ENCODE measurements at regions not wholly inside any gene's neighbourhood (a gene's known extent, or its start where the extent isn't known, plus 50 kb on each side); places are given as distances from the start of the nearest gene placed in this dataset.

GRCh38 chr2:16173893-16174692 is 233.7 kb downstream of the MYCN start:
- no peak for DNase-seq

DNA sequence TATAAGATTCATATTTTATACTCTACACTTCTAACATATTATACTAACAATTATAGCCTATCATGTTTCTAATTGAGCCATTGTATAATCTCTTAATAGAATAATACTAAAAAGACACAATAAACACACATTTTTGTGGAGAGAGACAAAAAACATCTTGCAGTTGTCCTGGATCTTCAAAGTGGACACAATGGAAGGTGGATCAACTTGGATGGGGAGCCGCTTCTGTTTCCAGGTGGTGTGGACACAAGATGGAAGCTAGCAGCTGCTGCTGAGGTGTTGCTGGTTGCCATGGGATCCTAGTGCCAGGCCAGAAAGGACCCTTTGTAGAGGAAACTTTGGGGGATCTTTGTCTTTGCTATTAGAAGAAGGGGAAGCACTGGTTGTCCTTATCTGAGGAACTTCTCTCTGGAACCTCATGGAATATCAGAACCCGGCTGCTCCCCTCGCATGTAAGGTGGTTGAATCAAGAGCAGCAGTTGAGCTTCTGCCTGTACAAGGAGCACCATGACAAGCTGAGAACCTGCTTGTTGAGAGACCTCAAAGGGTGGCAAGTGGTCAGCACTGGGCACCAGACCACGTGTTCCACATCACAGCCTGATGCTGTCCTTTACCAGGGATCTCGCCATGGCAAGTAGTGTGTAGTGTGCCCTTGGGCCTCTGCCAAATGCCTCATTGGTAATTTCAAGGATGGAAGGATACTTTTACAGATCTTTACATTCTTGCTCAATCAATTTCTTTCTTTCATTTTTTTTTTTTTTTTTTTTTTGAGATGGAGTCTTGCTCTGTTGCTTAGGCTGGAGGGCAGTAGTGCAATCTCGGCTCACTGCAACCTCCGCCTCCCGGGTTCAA is 232.2 kb downstream of the MYCN start:
- DNase-seq = no peak

- DNase-seq = no peak
These were observed 231.1 kb downstream of the MYCN start for GRCh38 chr2:16171425-16171920.

GRCh38 chr2:16170675-16171424 is 230.5 kb downstream of the MYCN start:
- no peak for DNase-seq

DNA sequence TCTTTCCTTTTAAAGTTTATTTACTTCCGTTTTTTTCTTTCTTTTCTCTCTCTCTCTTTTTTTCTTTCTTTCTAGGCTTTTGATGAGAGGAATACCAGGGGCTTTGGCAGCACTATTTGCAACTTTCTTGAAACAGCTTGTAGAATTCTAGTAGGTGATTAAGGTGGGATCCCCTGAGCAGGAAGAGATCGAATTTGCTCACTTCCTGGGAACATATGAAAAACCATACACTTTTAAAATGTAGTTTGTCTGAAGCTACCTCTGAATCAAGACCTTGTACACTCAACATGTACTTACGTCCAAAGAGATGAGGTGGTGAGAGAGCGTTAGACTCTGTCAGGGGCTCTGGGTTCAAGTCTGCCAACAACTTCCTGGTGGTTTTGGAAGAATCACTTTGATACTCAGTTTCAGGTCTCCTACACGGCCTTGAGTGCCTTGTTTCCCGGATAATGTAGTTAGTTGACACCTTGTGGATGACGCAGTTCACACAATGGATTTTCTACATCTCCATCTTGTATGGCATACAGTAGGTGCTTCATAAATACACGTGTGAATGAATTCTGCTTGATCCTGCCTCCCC is 229.1 kb downstream of the MYCN start:
- no peak for DNase-seq

- DNase-seq = no peak
These were observed 228.3 kb downstream of the MYCN start for GRCh38 chr2:16168506-16169264.

- DNase-seq = no peak
These were observed 227.6 kb downstream of the MYCN start for GRCh38 chr2:16167870-16168426.

GRCh38 chr2:16167451-16167861 is 227.1 kb downstream of the MYCN start:
- DNase-seq = no peak

GRCh38 chr2:16166327-16166981 is 226.1 kb downstream of the MYCN start:
- DNase-seq = no peak

- no peak for DNase-seq
These were observed 225.4 kb downstream of the MYCN start for GRCh38 chr2:16165518-16166326.

- no peak for DNase-seq
These were observed 222.2 kb downstream of the MYCN start for GRCh38 chr2:16162491-16163040.

- DNase-seq = no peak
These were observed 221.6 kb downstream of the MYCN start for GRCh38 chr2:16161768-16162490.

DNA sequence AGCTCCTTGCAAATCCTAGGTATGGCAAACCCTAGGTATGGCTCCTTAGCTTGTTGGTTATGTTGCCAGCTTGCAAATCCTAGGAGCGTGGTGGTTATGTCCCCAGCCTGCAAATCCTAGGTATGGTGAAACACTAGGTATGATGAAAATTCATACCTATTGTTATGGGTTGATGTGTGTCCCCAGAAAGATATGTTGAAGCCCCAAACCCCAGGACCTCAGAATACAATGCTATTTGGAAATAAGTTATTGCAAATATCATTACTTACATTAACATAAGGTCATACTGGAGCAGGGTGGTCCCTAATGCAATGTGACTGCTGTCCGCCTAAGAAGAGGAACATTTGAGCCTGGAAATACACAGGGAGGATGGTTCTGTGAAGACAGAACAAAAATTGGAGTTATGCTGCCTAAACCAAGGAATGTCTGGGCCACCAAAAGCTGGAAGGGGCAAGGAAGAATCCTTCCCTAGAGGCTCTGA is 220.8 kb downstream of the MYCN start:
- DNase-seq = no peak

DNA sequence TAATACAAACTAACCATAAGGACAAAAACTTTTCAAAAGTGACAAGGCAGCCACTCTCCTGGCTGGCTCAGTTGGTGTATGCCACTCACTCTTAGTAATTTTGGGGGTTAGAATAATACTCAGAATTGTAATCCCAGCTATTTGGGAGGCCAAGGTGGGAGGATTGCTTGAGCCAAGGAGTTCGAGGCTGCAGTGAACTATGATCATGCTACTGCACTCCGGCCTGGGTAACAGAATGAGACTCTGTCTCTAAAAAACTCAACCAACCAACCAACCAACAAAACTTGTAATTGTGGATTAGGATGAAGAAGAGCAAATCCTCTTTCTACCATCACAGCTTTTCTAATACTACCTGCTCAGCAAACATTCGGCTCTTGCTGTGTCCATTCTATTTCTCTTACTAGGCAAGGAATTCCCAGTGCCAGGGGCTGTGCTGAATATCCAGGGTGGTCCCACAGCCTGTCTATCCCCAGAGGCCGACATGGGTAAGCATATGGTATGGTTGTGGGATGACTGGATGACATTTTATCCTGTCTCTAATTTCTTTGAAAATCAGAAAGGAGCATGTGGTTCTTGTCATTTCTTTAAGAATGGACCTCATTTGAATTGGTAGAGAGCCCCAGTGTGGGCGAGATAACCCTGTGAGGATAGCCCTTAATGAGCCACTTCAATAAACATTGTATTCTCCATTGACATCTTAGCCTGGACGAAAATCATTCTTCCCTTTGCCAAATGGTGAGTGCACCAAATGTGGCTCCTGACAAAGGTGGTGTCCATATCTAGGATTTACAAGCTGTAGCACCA is 220.1 kb downstream of the MYCN start:
- no peak for DNase-seq

DNA sequence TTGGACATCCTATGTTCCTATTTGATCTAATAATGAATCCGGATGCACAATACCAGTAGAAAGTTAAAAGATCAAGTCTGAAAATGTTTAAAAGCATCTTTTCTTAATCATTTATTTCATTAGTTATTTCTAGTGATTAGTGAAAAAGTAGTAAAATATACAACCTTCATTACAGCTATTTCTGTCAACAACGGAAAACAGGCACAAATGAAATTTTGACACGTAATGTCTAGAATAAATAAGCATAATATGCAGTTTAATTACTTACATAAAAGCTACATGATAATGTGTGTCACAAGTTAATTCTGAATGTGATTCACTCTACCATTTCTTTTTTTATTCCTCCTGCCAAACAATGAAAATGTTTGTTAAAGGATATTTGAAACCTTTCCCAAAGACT is 216.1 kb downstream of the MYCN start:
- no peak for DNase-seq

GRCh38 chr2:16155766-16156165 is 215.4 kb downstream of the MYCN start:
- no peak for DNase-seq

GRCh38 chr2:16155366-16155765 is 215.0 kb downstream of the MYCN start:
- DNase-seq = no peak
